HuH-7 (cell line): ENCODE measurements at regions not wholly inside any gene's neighbourhood (a gene's known extent, or its start where the extent isn't known, plus 50 kb on each side); places are given as distances from the start of the nearest gene placed in this dataset.
"Not testable (repeated sequence)": the region's sequence is repeated elsewhere in the genome, so short reads cannot be mapped to it uniquely, and the experiment has no call there.

Experiments used
- DNase-seq: peaks from one replicate; pipeline ENCODE4 v3.0.0; 2011; ENCODE audit warnings: low spot score

DNA sequence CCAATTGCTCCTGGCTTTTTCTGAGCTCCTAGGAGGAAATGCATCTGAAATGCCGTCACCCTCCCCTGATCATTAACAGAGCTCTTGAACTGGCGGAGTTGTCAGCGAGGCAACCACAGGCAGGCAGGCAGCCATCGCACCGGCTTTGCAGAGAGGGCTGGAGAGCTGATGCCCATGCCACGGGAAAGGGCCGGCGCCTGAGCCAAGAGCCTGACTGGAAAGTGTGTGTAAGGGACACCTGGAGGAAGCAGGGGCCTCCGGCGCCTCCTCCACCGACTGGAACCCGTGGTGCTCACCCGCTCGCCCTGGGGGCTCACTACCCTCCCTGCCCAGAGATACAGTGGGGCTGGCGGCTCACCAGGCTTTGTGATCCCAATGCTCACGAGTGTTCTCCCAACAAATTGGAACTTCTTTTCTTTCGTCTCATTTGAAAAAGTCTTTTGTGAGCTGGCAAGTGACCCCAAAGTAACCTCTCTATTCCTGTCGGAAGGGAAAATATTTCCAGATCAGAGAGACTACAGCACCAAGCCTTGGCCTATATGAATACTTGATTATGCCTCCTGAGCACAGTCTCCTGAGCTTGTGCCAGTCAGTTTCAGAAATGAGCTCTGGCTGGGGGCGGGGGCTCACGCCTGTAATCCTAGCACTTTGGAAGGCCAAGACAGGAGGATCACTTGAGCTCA lies 97.7 kb upstream of the SLC25A33 start:
- no peak for DNase-seq

DNA sequence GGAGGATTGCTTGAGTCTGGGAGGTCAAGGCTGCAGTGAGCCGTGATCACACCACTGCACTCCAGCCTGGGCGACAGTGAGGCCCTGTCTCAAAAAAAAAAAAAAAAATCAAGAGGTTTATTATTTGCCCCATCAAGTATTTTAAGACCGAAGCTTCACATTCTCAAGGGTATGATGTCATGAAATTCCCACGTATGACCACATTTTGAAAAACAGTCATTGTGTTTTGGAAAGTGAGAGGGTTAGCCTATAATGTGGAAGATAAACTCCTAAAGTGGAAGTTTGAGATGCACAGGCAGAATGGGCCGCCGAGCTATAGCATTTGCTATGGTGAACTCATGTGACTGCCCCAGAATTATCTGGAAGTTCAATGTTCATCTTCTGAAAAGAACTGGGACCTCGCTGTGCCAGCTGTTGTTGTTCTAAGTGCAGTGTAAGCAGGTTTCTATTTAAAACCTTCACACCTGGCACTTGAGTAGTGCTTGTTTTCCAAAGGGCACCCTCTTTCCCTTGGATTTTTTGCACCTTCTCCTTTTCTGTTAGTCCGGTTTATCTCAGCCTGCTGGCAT lies 96.9 kb upstream of the SLC25A33 start:
- no peak for DNase-seq

DNA sequence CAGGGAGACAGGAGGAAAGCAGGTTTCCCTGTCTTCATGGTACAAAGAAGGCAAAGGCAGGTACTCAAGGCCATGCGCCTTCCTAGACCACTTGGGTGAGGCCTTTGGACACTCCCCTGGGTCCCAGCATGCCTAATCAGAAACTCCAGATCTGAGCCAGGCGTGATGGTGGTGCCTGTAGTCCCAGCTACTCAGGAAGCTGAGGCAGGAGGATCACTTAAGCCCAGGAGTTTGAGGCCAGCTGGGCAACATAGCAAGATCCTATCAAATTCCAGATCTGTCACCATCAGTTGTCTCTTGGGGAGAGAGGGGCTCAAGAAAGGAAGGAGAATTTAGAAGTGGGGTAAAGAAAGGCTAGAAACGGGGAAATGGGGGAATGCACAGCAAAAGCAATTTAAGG lies 96.3 kb upstream of the SLC25A33 start:
- no peak for DNase-seq

DNA sequence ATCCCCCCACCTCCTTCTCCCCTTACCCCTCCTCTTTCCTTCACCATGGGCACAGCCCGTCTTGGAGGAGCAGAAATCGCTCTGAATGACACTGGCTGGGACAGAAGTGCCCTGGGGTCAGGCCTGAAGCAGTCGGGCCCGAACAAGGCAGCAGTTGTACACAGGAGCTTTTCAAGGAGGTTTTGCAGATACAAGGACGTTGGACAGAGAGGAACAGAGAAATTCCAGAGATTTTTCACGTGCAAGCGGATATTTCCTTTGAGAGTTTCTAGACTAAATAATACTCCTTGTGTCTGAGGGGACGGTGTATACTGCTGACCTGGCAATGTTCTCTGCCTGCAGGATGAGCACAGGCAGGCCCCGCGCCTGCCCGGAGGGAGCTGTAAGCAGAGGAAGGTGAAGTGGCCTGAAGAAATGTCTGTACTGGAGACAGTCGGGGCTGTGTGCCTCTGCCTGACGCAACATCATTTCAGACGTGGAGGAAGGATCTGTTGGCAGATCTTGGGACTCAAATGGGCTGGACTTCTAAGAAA lies 95.3 kb upstream of the SLC25A33 start:
- no peak for DNase-seq

DNA sequence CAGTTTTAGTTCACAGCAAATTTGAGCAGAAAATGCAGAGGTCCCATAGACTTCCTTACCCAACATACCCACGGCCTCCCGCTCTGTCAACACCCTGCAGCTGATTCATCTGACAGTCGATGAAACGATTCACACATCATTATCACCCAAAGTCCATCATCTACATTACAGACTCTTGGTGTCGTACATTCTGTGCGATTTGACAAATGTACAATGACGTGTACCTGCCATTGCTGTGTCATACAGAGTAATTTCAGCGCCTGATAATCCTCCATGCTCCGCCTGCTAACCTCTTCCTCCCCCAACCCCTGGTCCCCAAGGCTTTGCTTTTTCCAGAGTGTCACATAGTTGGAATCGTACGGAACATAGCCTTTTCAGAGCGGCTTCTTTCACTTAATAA lies 94.7 kb upstream of the SLC25A33 start:
- no peak for DNase-seq

DNA sequence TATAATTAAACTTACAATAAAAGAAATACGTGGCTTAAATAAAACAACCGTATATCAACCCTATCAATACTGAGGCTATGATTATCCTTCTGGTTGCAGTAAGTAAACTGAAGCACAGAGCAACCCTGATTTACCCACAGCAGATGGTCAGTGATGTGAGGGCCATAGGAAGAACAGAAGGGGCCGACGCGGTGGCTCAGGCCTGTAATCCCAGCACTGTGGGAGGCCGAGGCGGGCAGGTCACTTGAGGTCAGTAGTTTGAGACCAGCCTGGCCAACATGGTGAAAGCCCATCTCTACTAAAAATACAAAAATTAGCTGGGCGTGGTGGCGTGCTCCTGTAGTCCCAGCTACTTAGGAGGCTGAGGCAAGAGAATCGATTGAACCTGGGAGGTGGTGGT lies 94.2 kb upstream of the SLC25A33 start:
- DNase-seq: not testable (repeated sequence)

DNA sequence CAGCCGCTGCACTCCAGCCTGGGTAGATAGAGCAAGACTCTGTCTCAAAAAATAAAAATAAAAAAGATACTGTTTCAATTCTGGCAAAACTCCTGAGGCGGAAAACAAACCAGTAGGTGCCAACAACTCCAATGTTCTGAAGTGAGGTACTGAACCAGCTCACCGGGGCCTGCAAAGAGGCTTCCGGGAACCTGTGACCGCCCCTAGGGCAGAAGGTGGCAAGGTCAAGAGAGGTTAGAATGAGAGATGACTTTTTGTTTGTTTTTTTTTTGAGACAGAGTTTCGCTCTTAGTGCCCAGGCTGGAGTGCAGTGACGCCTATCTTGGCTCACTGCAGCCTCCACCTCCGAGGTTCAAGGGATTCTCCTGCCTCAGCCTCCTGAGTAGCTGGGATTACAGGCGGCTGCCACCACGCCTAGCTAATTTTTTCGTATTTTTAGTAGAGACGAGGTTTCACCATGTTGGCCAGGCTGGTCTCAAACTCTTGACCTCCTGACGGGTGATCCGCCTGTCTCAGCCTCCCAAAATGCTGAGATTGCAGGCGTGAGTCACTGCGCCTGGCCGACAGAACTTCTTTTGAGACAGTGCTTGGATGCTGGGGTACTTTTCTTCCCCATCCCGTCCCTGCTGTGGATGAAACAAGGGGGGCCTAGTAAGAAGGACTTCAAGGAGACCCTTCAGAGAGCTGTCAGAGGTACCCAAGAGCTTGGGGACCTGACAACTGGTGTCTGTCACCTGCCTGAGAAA lies 91.9 kb upstream of the SLC25A33 start:
- DNase-seq: no peak

DNA sequence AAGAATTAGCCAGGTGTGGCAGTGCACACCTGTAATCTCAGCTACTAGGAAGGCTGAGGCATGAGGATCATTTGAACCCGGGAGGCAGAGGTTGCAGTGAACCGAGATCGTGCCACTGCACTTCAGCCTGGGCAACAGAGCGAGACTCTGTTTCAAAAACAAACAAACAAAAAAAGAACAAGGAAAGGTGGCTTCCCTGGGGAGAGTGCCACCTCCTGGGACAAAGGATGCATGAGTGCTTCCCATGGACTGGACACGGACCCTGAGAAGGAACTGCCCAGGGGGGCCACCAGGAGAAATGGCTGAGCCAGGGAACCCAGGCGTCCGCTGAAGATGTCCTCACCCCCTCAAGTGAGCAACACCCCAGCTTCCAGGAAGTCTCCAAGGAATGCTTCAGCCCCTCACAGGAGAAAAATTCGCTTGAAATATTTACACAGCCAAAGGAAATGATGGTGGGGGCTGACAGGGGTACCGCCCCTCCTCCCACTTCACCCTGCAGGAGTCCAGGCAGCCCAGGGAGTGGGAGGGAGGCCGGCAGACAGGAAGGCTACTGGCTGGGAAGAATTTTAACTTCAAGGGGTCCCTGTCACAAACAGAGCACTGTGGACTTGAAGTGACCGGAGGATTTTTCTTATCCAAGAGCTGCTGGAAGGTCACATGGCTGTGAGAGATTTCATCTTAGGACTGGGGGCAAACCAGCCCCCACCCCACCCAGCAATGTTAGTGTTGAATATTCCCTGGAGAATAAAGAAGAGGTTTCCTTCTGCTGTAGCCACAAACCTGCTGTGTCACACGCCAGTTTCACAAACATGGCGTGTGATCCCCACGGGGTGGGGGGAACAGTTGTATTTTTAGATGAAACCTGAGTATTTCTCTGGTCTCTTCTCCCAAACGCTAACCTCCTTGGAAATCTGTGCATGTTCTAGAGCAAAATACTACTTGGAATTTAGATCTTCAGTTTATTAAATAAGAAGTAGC lies 90.8 kb upstream of the SLC25A33 start:
- no peak for DNase-seq

DNA sequence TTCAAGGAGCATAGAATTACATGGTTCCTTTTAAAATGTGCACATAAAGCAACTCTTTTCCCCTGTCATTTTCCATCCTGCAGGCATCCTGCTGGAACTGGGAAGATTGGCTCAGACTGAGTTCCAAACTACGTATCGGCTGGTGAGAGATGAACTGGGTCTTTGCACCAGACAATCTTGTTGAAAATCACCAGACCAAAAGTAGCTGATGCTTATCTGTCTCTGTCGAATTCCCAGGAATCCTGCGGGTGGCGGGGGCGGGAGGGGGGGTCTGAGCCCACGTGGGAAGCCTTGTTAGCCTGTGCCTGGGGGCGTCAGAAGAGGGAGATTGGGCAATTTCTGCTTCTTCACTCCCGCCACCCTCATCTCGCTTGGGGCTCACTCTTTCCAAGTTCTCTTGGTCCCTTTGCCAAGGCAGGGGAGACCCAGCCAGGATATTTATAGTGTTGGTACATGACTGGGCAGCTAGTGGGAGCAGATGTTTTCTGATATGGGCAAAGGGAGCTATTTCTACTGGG lies 90.1 kb upstream of the SLC25A33 start:
- no peak for DNase-seq

DNA sequence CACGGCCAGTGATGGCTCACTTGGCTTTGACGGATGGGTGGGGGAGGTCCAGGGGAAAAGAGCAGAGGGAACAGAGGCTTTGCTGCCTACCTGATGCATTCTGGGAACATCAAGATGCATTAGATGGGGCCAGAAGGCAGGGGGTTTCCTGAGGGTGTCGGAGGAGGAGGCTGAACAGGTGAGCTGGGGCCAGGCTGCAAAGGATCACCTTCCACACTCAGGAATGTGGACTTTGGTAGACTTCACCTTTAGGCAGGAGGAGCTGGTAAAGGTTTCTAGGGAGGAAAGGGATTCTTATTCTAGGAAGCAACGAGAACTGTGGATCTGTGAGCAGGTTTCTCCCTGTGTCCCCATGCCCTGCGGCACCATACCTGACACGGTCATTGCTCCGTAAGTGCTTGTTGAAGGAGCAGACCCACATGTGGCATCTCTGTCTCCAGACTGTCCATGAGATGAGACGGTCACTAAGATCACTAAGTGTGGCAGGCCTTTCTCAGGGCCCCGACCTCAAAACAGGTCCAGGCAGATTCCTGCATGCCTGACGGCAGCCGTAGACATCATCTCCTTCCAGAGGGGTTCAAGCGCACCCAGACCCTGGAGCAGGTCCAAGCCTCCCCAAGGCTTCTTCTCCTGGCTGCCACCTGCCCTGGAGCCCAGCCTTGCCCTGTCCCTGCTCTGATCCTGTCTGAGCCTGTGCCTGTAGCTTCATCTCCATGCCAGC lies 89.1 kb upstream of the SLC25A33 start:
- DNase-seq: no peak

DNA sequence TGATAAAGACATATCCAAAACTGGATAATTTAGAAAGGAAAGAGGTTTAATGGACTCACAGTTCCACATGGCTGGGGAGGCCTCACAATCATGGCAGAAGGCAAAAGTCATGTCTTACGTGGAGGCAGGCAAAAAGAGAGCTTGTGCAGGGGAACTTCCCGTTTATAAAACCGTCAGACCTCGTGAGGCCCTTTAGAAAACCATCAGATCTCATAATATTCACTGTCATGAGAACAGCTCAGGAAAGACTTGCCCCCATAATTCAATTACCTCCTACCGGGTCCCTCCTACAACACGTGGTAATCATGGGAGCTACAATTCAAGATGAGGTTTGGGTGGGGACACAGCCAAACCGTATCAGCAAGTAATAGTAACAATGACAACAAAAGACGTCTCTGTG lies 88.2 kb upstream of the SLC25A33 start:
- DNase-seq: no peak

DNA sequence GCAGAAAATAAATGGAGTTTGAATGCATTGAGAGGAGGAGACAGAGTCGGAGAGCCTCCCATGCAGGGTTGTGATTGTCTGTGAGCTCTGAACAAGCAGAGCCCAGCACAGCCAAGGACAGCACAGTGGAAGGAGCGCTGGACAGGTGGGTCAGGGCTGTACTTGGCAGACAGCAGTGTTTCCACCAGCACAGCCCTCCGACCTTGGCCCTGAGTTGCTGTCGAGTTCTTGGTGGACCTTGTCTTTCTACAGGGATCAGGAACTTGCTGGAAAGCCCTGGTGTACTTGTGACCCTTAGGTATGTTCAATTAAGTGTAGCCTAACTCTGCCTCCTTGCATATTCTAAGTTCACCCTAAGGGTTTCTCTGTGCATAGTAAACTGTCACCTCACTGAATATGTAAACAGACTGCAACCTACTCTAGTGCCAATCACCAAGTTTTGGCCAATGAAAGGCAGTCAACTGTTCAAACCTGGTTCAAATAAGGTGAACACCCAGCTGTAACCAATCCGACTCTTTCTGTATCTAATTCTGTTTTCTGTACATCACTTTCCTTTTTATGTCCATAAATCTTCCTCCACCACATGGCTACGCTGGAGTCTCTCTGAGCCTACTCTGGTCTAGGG lies 86.6 kb upstream of the SLC25A33 start:
- DNase-seq: no peak

DNA sequence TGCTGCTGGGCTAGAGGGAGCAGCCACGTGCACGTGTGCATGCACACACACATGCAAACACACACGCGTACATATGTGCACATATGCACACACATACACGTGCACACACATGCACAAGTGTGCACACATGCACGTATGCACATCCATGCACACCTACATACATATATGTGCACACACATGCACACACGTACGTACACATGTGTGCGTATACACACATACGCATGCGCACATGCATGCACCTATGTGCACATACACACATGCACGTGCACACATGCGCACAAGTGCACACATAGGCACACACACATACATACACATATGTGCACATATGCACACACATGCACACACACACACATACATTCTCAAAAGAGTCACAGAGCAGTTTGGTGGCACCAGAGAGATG lies 85.9 kb upstream of the SLC25A33 start:
- DNase-seq: no peak

DNA sequence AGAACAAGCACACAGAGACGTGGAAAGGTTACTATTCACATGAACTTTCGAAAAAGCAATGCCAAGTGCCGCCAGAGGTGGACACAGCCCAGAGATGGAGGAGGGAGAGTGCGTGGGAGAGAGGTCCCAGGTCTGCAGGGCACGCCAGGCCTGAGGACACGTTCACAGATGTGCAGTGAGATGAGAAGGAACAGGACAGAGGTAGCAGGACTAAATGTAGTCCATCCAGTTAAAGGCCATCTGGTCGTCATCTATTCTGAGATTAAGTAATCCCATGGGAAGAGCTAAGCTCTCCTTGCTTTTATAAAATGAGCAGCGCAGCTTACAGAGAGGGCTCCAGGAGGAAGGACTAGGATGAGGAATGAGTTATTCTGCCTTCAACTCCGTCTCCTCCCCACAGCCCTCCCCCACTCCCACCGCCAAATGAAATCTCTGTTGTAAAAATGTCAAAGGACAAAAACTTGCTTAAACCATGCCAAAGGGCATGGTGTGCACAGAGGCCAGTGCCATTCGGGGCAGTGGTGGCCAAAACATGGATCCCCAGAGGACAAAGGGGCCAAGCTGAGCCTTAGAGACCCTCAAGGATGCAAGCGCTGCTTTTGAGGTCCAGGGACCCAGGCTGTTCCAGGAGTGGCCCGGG lies 85.4 kb upstream of the SLC25A33 start:
- DNase-seq: no peak

DNA sequence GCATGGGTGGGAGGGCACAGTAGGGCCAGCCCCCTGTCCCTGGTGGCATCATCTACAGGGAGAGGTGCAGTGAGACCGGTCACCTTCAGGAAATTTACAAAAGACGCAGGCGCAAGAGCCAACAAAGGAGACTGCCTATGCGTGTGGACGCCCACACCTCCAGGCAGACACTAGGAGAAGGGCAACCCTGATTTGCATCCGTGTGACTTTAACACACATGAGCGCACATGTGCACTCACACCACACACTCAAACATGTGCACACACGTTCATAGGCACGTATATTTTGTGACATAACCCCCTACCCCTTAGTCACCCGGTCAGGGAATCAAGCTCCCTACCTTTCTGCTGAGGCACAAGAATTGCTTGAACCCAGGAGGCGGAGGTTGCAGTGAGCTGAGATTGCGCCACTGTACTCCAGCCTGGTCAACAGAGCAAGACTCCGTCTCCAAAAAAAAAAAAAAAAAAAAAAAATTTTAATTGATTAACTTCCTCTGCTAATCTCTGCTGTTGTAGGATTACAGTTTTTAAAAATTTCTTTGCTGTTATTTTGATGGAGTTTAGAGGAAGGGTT lies 84.7 kb upstream of the SLC25A33 start:
- DNase-seq: no peak

DNA sequence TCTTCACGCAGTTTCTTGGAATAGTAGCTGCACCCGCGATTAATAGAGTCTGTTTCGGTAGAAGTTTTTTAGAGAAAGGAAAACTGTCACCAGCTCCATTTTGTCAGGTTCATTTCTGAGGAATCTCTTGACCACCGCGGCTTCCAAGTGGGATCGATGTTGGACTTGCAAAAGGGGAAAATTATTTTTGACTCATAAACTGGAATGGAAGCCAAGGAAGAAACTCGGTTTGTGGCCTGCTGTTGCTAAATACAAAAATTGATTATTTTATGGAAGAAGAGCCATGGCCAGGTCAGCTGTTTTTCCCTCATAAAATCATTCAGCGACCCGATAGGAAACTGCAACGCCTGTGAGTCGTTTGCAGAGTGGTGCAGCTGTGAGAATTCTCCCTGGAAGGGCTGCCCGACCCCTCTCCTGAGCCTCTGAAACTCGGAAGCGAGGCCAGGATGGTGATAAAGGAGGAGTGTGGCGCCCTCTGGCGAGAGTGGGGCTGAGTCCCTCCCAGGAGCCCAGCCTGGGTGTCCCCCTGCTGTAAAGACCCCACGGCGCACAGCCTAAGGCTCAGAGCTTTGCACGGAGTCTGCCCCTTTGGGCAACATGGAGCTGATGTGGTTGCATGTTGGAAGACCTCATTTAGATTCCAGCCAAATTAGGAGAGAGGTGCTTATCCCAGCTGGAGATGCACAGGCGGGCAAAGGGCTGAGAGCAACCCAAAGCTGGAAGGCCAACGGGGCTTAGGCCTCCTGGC lies 83.6 kb upstream of the SLC25A33 start:
- peak; percentile 82 for DNase-seq

DNA sequence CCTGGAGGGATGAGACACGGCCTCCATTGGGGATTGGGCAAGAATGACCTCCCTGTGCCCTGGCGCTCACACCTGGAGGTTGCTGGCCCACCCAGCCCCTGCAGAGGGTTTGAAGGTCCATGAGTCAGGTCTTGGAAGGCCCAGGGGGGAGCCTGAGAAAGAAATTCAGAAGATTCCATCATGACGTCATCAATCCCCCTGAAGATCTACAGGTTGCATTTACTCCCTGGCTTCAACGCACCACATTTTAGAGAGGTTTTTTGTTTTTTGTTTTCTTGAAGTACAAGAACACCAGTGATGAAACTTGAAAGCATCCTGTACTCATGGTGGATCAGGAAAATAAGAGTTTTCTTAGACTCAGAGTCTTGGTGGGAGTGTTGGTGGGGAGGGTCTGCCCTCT lies 82.4 kb upstream of the SLC25A33 start:
- no peak for DNase-seq

DNA sequence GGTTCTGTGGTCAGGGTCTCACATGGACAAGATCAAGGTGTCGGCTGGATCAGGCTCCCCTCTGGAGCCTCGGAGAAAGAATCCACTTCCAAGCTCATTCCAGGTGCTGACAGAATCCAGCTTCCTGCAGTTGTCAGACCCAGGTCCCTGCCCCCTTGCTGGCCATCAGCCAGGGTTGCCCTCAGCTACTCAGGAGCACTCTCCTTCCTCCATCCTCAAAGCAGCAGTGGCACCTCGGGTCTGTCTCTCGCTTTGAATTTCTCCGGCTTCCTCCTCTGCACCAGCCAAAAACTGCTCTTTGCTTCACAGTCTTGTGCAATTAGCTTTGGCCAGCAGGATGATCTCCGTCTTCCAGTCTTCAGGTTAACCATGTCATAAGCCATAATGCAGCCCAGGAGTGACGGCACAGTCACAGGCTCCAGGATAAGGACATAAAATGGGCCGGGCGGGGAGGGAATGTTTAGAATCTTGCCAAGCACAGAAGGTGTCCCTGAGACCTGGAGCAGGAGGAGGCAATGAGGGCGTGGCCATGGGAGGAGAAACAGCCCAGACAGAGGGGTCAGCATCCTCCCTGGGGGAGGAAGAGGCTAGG lies 79.4 kb upstream of the SLC25A33 start:
- no peak for DNase-seq

DNA sequence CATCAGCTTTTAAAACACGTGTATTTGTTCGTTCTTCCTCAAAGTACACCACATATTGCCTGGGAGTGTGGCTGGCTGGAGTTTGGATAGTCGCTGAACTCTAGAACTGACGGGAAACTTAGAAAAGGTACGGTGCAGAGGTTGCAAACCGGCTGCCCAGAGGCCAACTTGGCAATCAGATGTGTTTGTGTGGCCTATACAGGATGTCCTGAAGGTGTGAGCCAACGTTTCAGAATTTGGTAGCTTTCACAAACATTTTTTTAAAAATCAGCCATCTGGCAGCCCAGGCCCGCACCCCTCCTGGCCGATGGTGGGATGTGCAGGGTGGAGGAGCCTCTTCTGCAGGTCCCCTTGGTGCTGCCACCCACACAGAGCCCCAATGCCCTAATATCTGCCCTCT lies 73.6 kb upstream of the SLC25A33 start:
- DNase-seq: no peak
